RWPE1 (cell line): ENCODE measurements at regions not wholly inside any gene's neighbourhood (a gene's known extent, or its start where the extent isn't known, plus 50 kb on each side); places are given as distances from the start of the nearest gene placed in this dataset.

ENCODE experiments used
- CTCF ChIA-PET: fragments of 350-600 bp; sonication (Branson Sonifier 250); formaldehyde crosslinking; extraction: SDS; loops from one replicate; lab custom pipeline; 2021; lab: Yijun Ruan, JAX
- POLR2A ChIA-PET: fragments of 400-600 bp; formaldehyde crosslinking; extraction: SDS; loops from one replicate; lab custom pipeline; 2020; ENCODE audit warnings: antibody characterized with exemption; ENCODE audit not compliant: low non-redundant PET; lab: Yijun Ruan, JAX
- DNase-seq: peaks from one replicate; pipeline ENCODE4 v3.0.0; 2012; ENCODE audit warnings: low spot score
- H3K27ac ChIP-seq: fragments of 450-650 bp; 2 replicates; pipeline ENCODE4 v1.5.1; 2017
- CTCF ChIP-seq: fragments of 450-650 bp; conservative IDR thresholded peaks from 2 replicates; pipeline ENCODE4 v1.5.1; 2017; ENCODE audit warnings: low read depth, mild to moderate bottlenecking

DNA sequence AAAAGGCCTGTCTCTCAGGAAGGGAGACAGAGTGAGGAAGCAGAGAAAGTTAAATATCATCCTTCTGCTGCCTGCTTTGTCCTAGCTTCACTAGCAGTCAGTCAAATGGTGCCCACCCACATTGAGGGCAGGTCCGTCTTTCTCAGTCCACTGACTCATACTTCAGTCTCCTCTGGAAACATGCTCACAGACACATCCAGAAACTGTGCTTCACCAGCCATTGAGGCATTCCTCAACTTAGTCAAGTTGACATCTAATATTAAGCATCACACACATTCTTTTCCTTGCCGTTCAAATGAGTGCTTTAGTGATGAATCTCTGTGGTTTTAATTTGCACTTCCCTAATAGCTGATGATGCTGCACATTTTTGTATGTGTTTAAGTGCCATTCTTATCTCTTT lies 777.8 kb upstream of the PRMT6 start:
- CTCF ChIA-PET: interaction anchor here (0.6 to 0.7 kb wide), 2 partner anchors 22 to 146 kb away, joined by 3 read pairs; no protein-coding TSS in a partner anchor
- no peak overlapping the region for H3K27ac ChIP-seq
- POLR2A ChIA-PET: no interaction called here
- no peak for TF ChIP-seq CTCF
- no peak for DNase-seq

DNA sequence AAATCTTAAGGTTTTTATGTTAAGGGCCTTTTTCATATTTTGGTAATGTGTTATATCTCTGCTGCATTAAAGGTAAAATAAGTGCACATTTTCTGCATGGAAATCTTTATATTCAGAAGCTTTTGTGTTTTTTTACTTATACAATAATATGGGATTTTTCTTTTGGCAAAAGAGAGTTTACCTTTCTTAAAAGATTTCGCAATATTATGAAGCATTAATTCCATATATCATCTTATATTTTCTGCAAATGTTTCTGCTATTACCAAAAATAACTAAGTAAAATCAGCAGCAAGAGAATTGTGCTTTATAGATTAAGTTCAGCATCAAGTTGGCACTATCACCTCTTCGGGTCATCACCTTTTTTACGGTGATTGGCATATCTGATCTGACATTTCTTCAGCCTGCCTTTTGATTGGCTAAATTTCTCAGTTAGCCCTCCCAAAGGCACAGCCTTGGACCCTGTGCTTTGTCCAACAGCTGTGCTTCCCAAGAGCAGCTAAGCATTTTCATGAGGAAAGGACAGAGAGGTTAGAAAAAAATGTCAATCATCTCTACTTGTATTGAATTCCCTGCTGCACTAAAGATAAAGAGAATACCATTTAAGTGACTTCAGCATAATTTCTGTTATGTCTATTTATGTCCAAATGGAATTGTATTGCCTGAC lies 767.1 kb upstream of the PRMT6 start:
- no peak for TF ChIP-seq CTCF
- no peak for DNase-seq
- ChIA-PET POLR2A (no interaction called here), CTCF (no interaction called here)
- H3K27ac ChIP-seq: no peak overlapping the region

DNA sequence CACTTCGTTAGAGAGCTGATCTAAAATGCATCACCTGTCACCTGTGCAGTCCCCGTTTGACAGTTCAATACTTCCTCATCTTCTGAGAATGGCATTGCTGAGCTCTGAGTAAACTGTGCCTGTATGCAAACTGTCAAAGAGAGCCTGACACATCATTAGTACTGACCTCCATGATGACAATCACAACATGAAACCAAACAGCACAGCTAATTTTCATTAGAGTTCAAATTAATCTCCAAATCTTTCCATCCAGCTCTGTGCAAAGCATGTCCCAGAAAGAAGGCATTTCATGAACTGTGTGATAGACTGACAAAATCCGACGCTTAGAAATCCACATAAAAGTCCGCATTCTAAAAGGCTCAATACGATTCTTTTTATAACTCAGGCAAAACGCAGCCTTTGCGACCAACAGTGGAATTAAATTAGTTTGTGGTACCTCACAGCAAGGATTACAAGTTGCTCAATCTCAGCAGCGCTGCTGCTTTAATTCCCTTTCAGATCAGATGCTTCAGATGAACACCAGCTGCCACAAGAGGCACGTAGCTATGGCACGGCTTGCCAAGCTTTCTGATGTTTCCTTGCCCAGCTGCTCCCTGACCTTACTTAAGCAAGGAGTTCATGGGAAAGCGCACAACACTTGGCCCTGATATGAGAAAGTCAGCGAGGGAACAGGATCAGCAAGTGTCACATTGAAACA lies 765.5 kb upstream of the PRMT6 start:
- TF ChIP-seq CTCF: no peak
- no peak overlapping the region for H3K27ac ChIP-seq
- CTCF ChIA-PET: no interaction called here
- POLR2A ChIA-PET: no interaction called here
- no peak for DNase-seq

DNA sequence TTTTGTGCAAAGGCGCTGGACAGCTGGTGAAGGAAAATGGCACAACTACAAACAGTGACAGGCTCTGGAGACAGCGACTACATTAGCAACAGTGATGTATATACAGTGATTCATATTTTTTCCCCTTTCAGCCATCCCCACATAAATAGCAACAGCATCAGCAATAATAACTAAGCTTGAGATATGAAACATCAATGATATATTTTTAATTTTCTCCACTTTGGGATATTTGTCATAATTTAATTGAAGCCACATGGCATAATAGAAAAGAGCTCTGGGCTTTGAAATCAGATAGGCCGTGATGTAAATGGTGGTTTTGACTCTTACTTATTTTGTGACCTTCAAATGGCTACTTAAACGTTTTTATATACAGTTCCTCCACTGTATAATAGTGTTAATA lies 764.3 kb upstream of the PRMT6 start:
- POLR2A ChIA-PET: no interaction called here
- TF ChIP-seq CTCF: no peak
- DNase-seq: no peak
- H3K27ac ChIP-seq: no peak overlapping the region
- CTCF ChIA-PET: no interaction called here

DNA sequence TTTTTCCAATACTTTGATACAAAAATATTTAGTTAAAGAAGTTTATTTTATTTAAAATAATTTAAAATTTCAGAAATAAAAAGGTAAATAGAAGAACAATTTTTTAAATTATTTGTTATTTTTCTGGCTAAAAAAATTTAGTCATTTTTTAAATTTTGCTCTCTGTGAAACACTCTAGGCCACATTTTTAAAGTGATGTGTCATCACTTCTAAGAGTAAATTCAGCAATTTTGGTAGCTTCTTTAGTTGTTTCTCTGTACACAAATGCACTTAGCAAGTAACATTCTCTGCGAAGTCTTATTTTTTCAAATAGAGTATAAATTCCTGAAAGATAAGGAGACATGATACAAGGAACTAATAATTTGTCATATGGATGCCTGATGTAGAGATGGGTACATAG lies 760.0 kb upstream of the PRMT6 start:
- DNase-seq: no peak
- no peak overlapping the region for H3K27ac ChIP-seq
- TF ChIP-seq CTCF: no peak
- ChIA-PET POLR2A (no interaction called here), CTCF (interaction anchor here (0.8 kb wide), 1 partner anchor 492 kb away, joined by 3 read pairs; no protein-coding TSS in a partner anchor)

- CTCF ChIA-PET: no interaction called here
- DNase-seq: no peak
- no peak for TF ChIP-seq CTCF
- H3K27ac ChIP-seq: no peak overlapping the region
- POLR2A ChIA-PET: no interaction called here
These were observed 752.4 kb upstream of the PRMT6 start for GRCh38 chr1:106304106-106304505.
